IMR-90 (cell line): ENCODE measurements at regions not wholly inside any gene's neighbourhood (a gene's known extent, or its start where the extent isn't known, plus 50 kb on each side); places are given as distances from the start of the nearest gene placed in this dataset.

Experiments used
- BHLHE40 ChIP-seq: fragments of 150-350 bp; IDR thresholded peaks from 2 replicates; pipeline ENCODE4 v1.6.1; 2016; ENCODE audit warnings: mild to moderate bottlenecking, low read depth, low read length
- CEBPB ChIP-seq: IDR thresholded peaks from 2 replicates; pipeline ENCODE4 v1.6.1; 2012; ENCODE audit warnings: low read depth, low read length, improper control_type of control experiment
- CTCF ChIP-seq: conservative IDR thresholded peaks from 2 replicates; pipeline ENCODE4 v1.5.1; 2012; ENCODE audit warnings: mild to moderate bottlenecking, low read depth, low read length, improper control_type of control experiment
- ELK1 ChIP-seq: fragments of 150-350 bp; IDR thresholded peaks from 2 replicates; pipeline ENCODE4 v1.6.1; 2016; ENCODE audit warnings: low read depth, mild to moderate bottlenecking, low read length, moderate library complexity, borderline replicate concordance
- FOS ChIP-seq: fragments of 150-350 bp; IDR thresholded peaks from 2 replicates; pipeline ENCODE4 v1.6.1; 2016; ENCODE audit warnings: low read depth, low read length
- MAFK ChIP-seq: IDR thresholded peaks from 2 replicates; pipeline ENCODE4 v1.6.1; 2012; ENCODE audit warnings: low read depth, low read length, improper control_type of control experiment
- MAZ ChIP-seq: IDR thresholded peaks from 2 replicates; pipeline ENCODE4 v1.6.1; 2012; ENCODE audit warnings: low read depth, mild to moderate bottlenecking, low read length, improper control_type of control experiment, moderate library complexity, borderline replicate concordance
- POLR2A ChIP-seq: IDR thresholded peaks from 2 replicates; pipeline ENCODE4 v1.6.1; 2012; ENCODE audit warnings: mild to moderate bottlenecking, low read depth, low read length
- RAD21 ChIP-seq: IDR thresholded peaks from 2 replicates; pipeline ENCODE4 v1.6.1; 2012; ENCODE audit warnings: low read length, improper control_type of control experiment
- USF2 ChIP-seq: fragments of 150-350 bp; IDR thresholded peaks from 2 replicates; pipeline ENCODE4 v1.6.1; 2017; ENCODE audit warnings: mild to moderate bottlenecking, antibody characterized with exemption, low read length, low read depth

- TF ChIP-seq BHLHE40 (no peak), POLR2A (no peak), CTCF (no peak), RAD21 (no peak), MAFK (no peak), FOS (no peak), CEBPB (no peak), MAZ (no peak), USF2 (no peak), ELK1 (no peak)
These were observed 75.0 kb upstream of the CHRM3 start for GRCh38 chr1:239311331-239311730.
